ENCODE measurements at regions not wholly inside any gene's neighbourhood (a gene's known extent, or its start where the extent isn't known, plus 50 kb on each side); places are given as distances from the start of the nearest gene placed in this dataset.

DNA sequence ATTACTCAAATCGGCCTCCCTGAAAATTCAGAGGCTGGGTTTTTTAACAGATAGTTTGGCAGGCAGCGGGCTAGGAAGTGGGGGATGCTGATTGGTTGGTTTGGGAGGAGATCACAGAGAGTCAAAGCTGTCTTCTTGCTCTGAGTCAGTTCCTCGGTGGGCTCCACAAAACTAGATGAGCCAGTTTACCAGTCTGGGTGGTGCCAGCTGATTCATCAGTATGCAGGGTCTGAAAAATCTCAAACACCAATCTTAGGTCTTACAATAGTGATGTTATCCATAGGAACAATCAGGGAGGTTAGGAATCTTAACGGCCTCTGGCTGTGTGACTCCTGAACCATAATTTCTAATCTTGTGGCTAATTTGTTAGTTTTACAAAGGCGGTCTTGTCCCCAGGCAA, 190.7 kb downstream of the C6orf118 start:
- TF ChIP-seq, protein P1, sequence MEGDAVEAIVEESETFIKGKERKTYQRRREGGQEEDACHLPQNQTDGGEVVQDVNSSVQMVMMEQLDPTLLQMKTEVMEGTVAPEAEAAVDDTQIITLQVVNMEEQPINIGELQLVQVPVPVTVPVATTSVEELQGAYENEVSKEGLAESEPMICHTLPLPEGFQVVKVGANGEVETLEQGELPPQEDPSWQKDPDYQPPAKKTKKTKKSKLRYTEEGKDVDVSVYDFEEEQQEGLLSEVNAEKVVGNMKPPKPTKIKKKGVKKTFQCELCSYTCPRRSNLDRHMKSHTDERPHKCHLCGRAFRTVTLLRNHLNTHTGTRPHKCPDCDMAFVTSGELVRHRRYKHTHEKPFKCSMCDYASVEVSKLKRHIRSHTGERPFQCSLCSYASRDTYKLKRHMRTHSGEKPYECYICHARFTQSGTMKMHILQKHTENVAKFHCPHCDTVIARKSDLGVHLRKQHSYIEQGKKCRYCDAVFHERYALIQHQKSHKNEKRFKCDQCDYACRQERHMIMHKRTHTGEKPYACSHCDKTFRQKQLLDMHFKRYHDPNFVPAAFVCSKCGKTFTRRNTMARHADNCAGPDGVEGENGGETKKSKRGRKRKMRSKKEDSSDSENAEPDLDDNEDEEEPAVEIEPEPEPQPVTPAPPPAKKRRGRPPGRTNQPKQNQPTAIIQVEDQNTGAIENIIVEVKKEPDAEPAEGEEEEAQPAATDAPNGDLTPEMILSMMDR (IDR thresholded peaks at IDR 0.05) = no peak
- Mint-ChIP-seq H3K4me1 (ENCODE audit: unreplicated experiment) (no peaks in the 10 kb centered on the region), H3K27me3 (ENCODE audit: unreplicated experiment) (no peaks in the 10 kb centered on the region), H3K9me3 (ENCODE audit: unreplicated experiment) (peaks cover 58% of the 10 kb centered on the region), H3K27ac (ENCODE audit: unreplicated experiment) (no peak overlapping the region), H3K36me3 (ENCODE audit: unreplicated experiment) (no peaks in the 10 kb centered on the region), H3K4me3 (ENCODE audit: unreplicated experiment) (no peak overlapping the region)
- no peak for DNase-seq (ENCODE audit: extremely low spot score, unreplicated experiment)

DNA sequence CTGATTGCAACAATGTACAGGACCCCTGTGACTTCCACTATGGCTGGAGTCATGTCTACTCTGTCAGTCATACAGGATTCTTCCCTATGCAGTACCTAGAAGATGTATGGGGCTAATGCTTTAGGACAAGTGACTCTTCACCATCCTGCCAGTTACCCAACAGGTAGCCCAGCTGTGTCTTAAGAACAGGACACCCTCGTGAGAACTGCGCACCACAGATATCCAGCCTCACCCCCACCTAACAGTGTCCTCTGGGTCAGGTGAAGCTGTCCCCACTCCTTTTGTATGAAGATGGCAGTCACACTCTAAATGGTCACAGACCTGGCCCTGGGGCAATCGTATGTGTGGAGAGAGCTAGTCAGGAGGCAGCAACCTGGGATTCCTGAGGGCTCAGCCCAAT, 191.6 kb downstream of the C6orf118 start:
- TF ChIP-seq, protein P1 (IDR thresholded peaks at IDR 0.05) = no peak
- Mint-ChIP-seq H3K27ac (ENCODE audit: unreplicated experiment) (no peak overlapping the region), H3K4me3 (ENCODE audit: unreplicated experiment) (no peak overlapping the region), H3K4me1 (ENCODE audit: unreplicated experiment) (no peaks in the 10 kb centered on the region), H3K9me3 (ENCODE audit: unreplicated experiment) (peaks cover 66% of the 10 kb centered on the region), H3K27me3 (ENCODE audit: unreplicated experiment) (no peaks in the 10 kb centered on the region), H3K36me3 (ENCODE audit: unreplicated experiment) (no peaks in the 10 kb centered on the region)
- no peak for DNase-seq (ENCODE audit: extremely low spot score, unreplicated experiment)

DNA sequence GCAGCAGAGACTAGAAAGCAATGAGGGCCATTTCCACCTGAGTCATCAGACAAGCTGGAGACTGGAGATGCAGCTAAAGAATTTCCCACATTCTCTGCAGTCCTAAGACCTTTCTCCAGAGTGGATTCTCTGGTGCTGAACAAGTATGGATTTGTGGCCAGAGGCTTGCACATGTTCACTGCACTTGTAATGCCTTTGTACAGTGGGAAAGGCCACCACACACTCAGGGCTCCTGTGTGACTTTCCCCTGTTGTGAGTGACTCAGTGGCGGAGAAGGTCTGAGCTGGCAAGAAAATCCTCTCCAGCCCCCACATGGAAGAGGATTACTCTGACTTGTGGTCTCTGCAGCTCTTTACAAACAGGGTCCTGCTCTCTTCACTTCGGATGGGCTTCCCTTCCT, 192.3 kb downstream of the C6orf118 start:
- no peaks in the 10 kb centered on the region for H3K4me1 Mint-ChIP-seq (ENCODE audit: unreplicated experiment)
- H3K27ac Mint-ChIP-seq (ENCODE audit: unreplicated experiment) = no peak overlapping the region
- no peaks in the 10 kb centered on the region for H3K27me3 Mint-ChIP-seq (ENCODE audit: unreplicated experiment)
- no peak for DNase-seq (ENCODE audit: extremely low spot score, unreplicated experiment)
- H3K9me3 Mint-ChIP-seq (ENCODE audit: unreplicated experiment) = peaks cover 69% of the 10 kb centered on the region
- no peak overlapping the region for H3K4me3 Mint-ChIP-seq (ENCODE audit: unreplicated experiment)
- TF ChIP-seq, protein P1 (IDR thresholded peaks at IDR 0.05) = no peak
- no peaks in the 10 kb centered on the region for H3K36me3 Mint-ChIP-seq (ENCODE audit: unreplicated experiment)

DNA sequence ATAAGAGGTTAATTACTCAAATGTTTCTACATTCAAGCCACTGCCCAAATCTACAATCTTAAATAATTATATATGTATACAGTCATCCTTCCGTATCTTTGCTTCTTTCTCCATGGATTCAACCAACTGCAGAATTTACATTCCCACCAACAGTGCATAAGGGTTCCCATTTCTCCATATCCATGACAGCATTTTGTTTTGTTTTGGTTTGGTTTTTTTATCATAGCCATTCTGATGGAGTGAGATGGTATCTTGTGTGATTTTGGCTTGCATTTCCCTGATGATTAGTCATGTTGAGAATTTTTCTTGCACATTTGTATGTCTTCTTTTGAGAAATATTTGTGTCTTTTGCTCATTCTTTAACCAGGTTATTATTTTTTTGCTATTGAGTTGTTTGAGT, 198.5 kb downstream of the C6orf118 start:
- TF ChIP-seq, protein P1 (IDR thresholded peaks at IDR 0.05) = no peak
- Mint-ChIP-seq H3K27me3 (ENCODE audit: unreplicated experiment) (no peaks in the 10 kb centered on the region), H3K4me3 (ENCODE audit: unreplicated experiment) (no peak overlapping the region), H3K27ac (ENCODE audit: unreplicated experiment) (no peak overlapping the region), H3K36me3 (ENCODE audit: unreplicated experiment) (no peaks in the 10 kb centered on the region), H3K9me3 (ENCODE audit: unreplicated experiment) (peaks cover 39% of the 10 kb centered on the region), H3K4me1 (ENCODE audit: unreplicated experiment) (no peaks in the 10 kb centered on the region)
- DNase-seq (ENCODE audit: extremely low spot score, unreplicated experiment) = no peak

DNA sequence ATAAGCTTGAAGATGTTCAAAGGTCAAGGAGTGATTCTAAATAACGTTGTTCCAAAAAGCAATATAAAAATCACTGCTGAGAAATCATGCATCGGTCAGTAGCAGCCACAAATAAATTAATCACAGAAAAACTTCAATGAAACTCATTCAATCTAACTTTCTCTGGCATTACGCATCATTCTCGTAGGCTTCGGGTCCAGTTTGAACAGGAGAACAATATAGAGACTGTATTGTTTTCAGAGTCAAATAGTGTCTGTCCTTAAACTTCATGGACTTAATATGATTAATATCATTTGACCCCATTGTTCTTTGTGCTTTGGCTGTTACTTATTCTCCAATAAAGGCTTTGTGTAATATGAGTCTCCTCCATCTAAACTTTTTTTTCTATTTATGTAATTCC, 200.4 kb downstream of the C6orf118 start:
- H3K4me1 Mint-ChIP-seq (ENCODE audit: unreplicated experiment) = no peaks in the 10 kb centered on the region
- TF ChIP-seq, protein P1 (IDR thresholded peaks at IDR 0.05) = no peak
- H3K27ac Mint-ChIP-seq (ENCODE audit: unreplicated experiment) = no peak overlapping the region
- no peak for DNase-seq (ENCODE audit: extremely low spot score, unreplicated experiment)
- H3K9me3 Mint-ChIP-seq (ENCODE audit: unreplicated experiment) = peaks cover 24% of the 10 kb centered on the region
- no peaks in the 10 kb centered on the region for H3K27me3 Mint-ChIP-seq (ENCODE audit: unreplicated experiment)
- no peak overlapping the region for H3K4me3 Mint-ChIP-seq (ENCODE audit: unreplicated experiment)
- no peaks in the 10 kb centered on the region for H3K36me3 Mint-ChIP-seq (ENCODE audit: unreplicated experiment)
